Transverse colon (tissue), 4 donors: ENCODE measurements at regions not wholly inside any gene's neighbourhood (a gene's known extent, or its start where the extent isn't known, plus 50 kb on each side); places are given as distances from the start of the nearest gene placed in this dataset.

ENCODE experiments used
- CTCF ChIP-seq, 5 experiments: fragments of 200-600 bp in 3 of 5; fragments of 450-650 bp in 2 of 5; sonication (generic) in 3 of 5; IDR thresholded peaks; 1 replicate in 2 of 5; 2 replicates in 3 of 5; pipeline ENCODE4 v1.5.1; 2016 to 2017; ENCODE audit warnings: antibody characterized with exemption in 5 of 5, inconsistent platforms in 3 of 5, mild to moderate bottlenecking in 2 of 5, moderate library complexity in 1 of 5
- EP300 ChIP-seq: sonication (generic); formaldehyde crosslinking; IDR thresholded peaks from one replicate; pipeline ENCODE4 v1.6.1; 2017; ENCODE audit warnings: antibody characterized with exemption, low read depth
- POLR2A ChIP-seq: fragments of 450-650 bp; IDR thresholded peaks from one replicate; pipeline ENCODE4 v1.6.1; 2016; ENCODE audit warnings: antibody characterized with exemption, mild to moderate bottlenecking, moderate library complexity
- POLR2AphosphoS5 ChIP-seq, 3 donors: sonication (generic); formaldehyde crosslinking; IDR thresholded peaks; one replicate each; pipeline ENCODE4 v1.6.1; 2016; ENCODE audit warnings: antibody characterized with exemption in 3 of 3

- no peak for TF ChIP-seq CTCF (IDR thresholded peaks at IDR 0.05)
- TF ChIP-seq POLR2A = no peak
- no peak for TF ChIP-seq POLR2AphosphoS5 (IDR thresholded peaks at IDR 0.05)
- no peak for TF ChIP-seq EP300
Observed at GRCh38 chr5:174363934-174364333, 318.4 kb downstream of the NSG2 start.
